ENCODE measurements at regions not wholly inside any gene's neighbourhood (a gene's known extent, or its start where the extent isn't known, plus 50 kb on each side); places are given as distances from the start of the nearest gene placed in this dataset.

DNA sequence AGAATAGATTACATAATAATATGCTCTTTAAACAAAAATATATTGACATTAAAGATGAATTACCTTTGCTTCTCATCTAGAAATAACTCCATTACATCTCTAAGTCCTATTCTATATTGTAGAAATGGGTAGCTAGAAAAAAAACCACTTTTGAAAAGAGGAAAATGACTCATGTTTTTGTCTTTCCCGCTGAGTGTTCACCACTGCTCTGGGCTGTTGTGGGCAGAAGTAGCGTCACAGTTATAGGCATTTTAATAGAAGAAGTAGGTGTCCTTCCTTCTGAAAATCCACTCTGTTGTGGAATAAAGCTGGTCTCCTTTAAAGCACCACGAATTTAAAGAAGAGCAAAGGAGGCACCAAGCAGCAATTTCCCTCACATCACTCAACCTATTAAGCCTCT is 117.6 kb upstream of the NFE2L3 start:
- TF ChIP-seq, protein P1, sequence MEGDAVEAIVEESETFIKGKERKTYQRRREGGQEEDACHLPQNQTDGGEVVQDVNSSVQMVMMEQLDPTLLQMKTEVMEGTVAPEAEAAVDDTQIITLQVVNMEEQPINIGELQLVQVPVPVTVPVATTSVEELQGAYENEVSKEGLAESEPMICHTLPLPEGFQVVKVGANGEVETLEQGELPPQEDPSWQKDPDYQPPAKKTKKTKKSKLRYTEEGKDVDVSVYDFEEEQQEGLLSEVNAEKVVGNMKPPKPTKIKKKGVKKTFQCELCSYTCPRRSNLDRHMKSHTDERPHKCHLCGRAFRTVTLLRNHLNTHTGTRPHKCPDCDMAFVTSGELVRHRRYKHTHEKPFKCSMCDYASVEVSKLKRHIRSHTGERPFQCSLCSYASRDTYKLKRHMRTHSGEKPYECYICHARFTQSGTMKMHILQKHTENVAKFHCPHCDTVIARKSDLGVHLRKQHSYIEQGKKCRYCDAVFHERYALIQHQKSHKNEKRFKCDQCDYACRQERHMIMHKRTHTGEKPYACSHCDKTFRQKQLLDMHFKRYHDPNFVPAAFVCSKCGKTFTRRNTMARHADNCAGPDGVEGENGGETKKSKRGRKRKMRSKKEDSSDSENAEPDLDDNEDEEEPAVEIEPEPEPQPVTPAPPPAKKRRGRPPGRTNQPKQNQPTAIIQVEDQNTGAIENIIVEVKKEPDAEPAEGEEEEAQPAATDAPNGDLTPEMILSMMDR (IDR thresholded peaks at IDR 0.05; ENCODE audit: insufficient read depth, low read length) = no peak
- TF ChIP-seq, protein P2, sequence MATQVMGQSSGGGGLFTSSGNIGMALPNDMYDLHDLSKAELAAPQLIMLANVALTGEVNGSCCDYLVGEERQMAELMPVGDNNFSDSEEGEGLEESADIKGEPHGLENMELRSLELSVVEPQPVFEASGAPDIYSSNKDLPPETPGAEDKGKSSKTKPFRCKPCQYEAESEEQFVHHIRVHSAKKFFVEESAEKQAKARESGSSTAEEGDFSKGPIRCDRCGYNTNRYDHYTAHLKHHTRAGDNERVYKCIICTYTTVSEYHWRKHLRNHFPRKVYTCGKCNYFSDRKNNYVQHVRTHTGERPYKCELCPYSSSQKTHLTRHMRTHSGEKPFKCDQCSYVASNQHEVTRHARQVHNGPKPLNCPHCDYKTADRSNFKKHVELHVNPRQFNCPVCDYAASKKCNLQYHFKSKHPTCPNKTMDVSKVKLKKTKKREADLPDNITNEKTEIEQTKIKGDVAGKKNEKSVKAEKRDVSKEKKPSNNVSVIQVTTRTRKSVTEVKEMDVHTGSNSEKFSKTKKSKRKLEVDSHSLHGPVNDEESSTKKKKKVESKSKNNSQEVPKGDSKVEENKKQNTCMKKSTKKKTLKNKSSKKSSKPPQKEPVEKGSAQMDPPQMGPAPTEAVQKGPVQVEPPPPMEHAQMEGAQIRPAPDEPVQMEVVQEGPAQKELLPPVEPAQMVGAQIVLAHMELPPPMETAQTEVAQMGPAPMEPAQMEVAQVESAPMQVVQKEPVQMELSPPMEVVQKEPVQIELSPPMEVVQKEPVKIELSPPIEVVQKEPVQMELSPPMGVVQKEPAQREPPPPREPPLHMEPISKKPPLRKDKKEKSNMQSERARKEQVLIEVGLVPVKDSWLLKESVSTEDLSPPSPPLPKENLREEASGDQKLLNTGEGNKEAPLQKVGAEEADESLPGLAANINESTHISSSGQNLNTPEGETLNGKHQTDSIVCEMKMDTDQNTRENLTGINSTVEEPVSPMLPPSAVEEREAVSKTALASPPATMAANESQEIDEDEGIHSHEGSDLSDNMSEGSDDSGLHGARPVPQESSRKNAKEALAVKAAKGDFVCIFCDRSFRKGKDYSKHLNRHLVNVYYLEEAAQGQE (IDR thresholded peaks at IDR 0.05; ENCODE audit: insufficient replicate concordance, low read depth) = no peak
- no peak for TF ChIP-seq POLR2AphosphoS5 (IDR thresholded peaks at IDR 0.05; ENCODE audit: low read depth)
- no peak for TF ChIP-seq GABPA (IDR thresholded peaks at IDR 0.05; ENCODE audit: low read depth)

Data from HL-60 (cell line).